PC-9 (cell line): ENCODE measurements at regions not wholly inside any gene's neighbourhood (a gene's known extent, or its start where the extent isn't known, plus 50 kb on each side); places are given as distances from the start of the nearest gene placed in this dataset.

Experiments used
- BruUV-seq: library from RNA; stranded (reverse); fragments of 400-500 nt; replicated peaks from 2 replicates; lab custom pipeline; 2021; lab: Mats Ljungman, UMichigan
- CTCF ChIA-PET: fragments of 300-600 bp; sonication (Branson Sonifier 250); formaldehyde crosslinking; loops from one replicate; lab custom pipeline; 2022; ENCODE audit warnings: antibody characterized with exemption; lab: Charles Lee
- POLR2A ChIA-PET: fragments of 300-600 bp; sonication (Branson Sonifier 250); formaldehyde crosslinking; loops from one replicate; lab custom pipeline; 2022; ENCODE audit warnings: antibody characterized with exemption; ENCODE audit not compliant: unreplicated experiment; lab: Charles Lee
- DNase-seq, 2 experiments: peaks; one replicate each; pipeline versions ENCODE4 v3.0.0 to v3.0.0-alpha.2; 2015 to 2022; ENCODE audit warnings: mixed read lengths in 1 of 2
- H2AFZ ChIP-seq: fragments of 200-600 bp; sonication (generic); 2 replicates; pipeline ENCODE4 v1.8.1; 2017; ENCODE audit warnings: antibody characterized with exemption
- H3F3A ChIP-seq: fragments of 200-600 bp; sonication (generic); 2 replicates; pipeline ENCODE4 v1.8.1; 2017; ENCODE audit warnings: antibody characterized with exemption, mild to moderate bottlenecking, low read depth; ENCODE audit not compliant: insufficient read depth
- H3K27ac ChIP-seq: fragments of 200-600 bp; sonication (generic); 2 replicates; pipeline ENCODE4 v1.6.1; 2016; ENCODE audit warnings: mixed run types
- H3K27me3 ChIP-seq: fragments of 200-600 bp; sonication (generic); 2 replicates; pipeline ENCODE4 v1.6.1; 2016; ENCODE audit warnings: low read depth, mixed run types; ENCODE audit not compliant: insufficient read depth
- H3K36me3 ChIP-seq: fragments of 200-600 bp; sonication (generic); 2 replicates; pipeline ENCODE4 v1.6.1; 2016; ENCODE audit warnings: low read depth, mixed run types
- H3K4me1 ChIP-seq: fragments of 200-600 bp; sonication (generic); replicated peaks from 2 replicates; pipeline ENCODE4 v1.6.1; 2016; ENCODE audit warnings: mixed run types; ENCODE audit not compliant: insufficient read depth
- H3K4me2 ChIP-seq: fragments of 200-600 bp; sonication (generic); 2 replicates; pipeline ENCODE4 v1.6.1; 2017; ENCODE audit warnings: mixed run types
- H3K4me3 ChIP-seq: fragments of 200-600 bp; sonication (generic); 2 replicates; pipeline ENCODE4 v1.6.1; 2016; ENCODE audit warnings: mixed run types
- H3K79me2 ChIP-seq: fragments of 200-600 bp; sonication (generic); 2 replicates; pipeline ENCODE4 v1.6.1; 2017; ENCODE audit warnings: low read depth, mixed run types
- H3K9me2 ChIP-seq: fragments of 200-600 bp; sonication (generic); 2 replicates; pipeline ENCODE4 v1.8.1; 2017; ENCODE audit warnings: mild to moderate bottlenecking; ENCODE audit not compliant: insufficient read depth
- H3K9me3 ChIP-seq: fragments of 200-600 bp; sonication (generic); 2 replicates; pipeline ENCODE4 v1.8.1; 2016; ENCODE audit warnings: low read depth; ENCODE audit not compliant: insufficient read depth
- H4K20me1 ChIP-seq: fragments of 200-600 bp; sonication (generic); 2 replicates; pipeline ENCODE4 v1.8.1; 2017; ENCODE audit not compliant: insufficient read depth
- EZH2 ChIP-seq: fragments of 200-600 bp; sonication (generic); IDR thresholded peaks from 2 replicates; pipeline ENCODE4 v1.8.0; 2017; ENCODE audit warnings: antibody characterized with exemption, low read depth
- intact Hi-C: fragments of 100-400 bp; cut with micrococcal nuclease; formaldehyde crosslinking; loops from one replicate; pipeline ENCODE4 v1.10.0; 2022; ENCODE audit not compliant: unreplicated experiment
- TF ChIP-seq, protein P1 (sequence below): fragments of 200-600 bp; sonication (generic); conservative IDR thresholded peaks from 2 replicates; pipeline ENCODE4 v1.6.1; 2017; ENCODE audit warnings: mixed run types, antibody characterized with exemption, mild to moderate bottlenecking, moderate library complexity

DNA sequence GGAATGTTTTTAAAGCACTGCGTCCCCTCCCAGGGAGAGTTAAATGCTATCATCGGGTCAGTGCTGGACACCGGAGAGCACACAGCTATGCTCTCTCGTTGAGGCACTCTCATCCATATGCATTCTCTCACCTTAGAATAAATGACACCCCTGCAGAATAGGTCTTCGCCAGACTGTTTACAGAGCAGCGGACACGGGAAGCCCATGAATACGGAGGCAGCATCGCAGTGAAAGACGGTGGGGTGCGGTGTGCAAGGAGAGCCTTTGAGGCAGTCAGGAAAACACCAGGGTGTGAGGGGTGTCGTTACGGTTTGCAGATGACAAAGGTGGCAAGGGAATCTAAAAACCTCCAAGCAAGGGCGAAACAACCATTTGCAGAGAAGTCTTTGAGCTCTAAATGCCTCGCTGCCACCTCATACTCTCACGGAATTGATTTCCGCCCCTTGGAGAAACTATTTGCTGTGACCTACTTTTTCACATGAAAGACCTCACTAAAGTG lies 169.2 kb upstream of the FHL2 start:
- BruUV-seq, result no TSS peak
- intact Hi-C loops, result no loop called here

DNA sequence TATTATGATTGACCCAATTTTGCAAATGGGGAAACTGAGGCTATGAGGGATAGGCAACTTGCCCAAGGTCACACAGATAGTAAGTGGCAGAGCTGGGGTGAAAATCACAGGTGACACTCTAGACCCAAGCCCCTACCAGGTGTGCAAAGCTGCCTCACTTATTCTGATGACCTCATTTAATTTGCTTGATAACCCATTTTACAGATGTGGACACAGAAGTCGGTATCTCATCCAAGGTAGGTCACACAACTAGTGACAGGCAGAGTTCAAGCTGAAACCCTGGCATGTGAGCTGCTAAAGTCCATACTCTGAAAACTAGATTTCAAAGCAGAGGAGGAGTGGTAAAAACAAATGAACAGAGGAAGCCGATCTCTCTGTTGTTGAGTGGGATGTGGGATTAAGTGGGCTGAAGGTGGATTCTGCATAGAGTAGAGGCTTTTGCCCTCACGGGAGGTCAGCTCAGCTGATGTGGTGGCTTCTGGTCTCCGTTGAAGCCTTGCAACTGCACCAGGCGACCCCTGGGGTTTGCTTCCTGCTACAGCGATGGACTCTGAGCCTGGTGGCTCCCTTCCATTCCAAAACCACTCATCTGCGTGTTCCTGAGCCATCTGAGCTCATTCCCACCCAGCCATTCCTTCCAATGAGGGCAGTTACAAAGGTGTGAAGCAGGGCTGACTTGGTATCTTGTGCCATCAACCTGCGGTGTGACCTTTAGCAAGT lies 164.3 kb upstream of the FHL2 start:
- Histone ChIP-seq H3K27me3 (peaks cover 67% of the 10 kb centered on the region), H3K4me2 (no peak overlapping the region), H3K4me3 (no peak overlapping the region), H4K20me1 (no peaks in the 10 kb centered on the region), H3K9me2 (no peaks in the 10 kb centered on the region), H3K27ac (no peak overlapping the region), H3K36me3 (no peaks in the 10 kb centered on the region), H3K79me2 (no peaks in the 10 kb centered on the region), H2AFZ (no peak overlapping the region), H3K9me3 (no peaks in the 10 kb centered on the region), H3F3A (no peaks in the 10 kb centered on the region), H3K4me1 (no peaks in the 10 kb centered on the region)
- DNase-seq, result no peak
- BruUV-seq, result no TSS peak
- TF ChIP-seq EZH2, result no peak
- TF ChIP-seq, protein P1, sequence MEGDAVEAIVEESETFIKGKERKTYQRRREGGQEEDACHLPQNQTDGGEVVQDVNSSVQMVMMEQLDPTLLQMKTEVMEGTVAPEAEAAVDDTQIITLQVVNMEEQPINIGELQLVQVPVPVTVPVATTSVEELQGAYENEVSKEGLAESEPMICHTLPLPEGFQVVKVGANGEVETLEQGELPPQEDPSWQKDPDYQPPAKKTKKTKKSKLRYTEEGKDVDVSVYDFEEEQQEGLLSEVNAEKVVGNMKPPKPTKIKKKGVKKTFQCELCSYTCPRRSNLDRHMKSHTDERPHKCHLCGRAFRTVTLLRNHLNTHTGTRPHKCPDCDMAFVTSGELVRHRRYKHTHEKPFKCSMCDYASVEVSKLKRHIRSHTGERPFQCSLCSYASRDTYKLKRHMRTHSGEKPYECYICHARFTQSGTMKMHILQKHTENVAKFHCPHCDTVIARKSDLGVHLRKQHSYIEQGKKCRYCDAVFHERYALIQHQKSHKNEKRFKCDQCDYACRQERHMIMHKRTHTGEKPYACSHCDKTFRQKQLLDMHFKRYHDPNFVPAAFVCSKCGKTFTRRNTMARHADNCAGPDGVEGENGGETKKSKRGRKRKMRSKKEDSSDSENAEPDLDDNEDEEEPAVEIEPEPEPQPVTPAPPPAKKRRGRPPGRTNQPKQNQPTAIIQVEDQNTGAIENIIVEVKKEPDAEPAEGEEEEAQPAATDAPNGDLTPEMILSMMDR, result no peak
- POLR2A ChIA-PET, result interaction anchor here (0.7 kb wide), 1 partner anchor 89 kb away, joined by 17 read pairs; no protein-coding TSS in a partner anchor
- CTCF ChIA-PET, result interaction anchor here (0.6 kb wide), 1 partner anchor 13 kb away, joined by 3 read pairs; no protein-coding TSS in a partner anchor
- intact Hi-C loops, result no loop called here

More for the DNA sequence above, 169.2 kb upstream of the FHL2 start:
- no peak for TF ChIP-seq EZH2
- TF ChIP-seq, protein P1, result no peak
- DNase-seq, result no peak
- ChIA-PET CTCF (interaction anchor here (0.7 kb wide), 1 partner anchor 478 kb away, joined by 9 read pairs; no protein-coding TSS in a partner anchor), POLR2A (no interaction called here)
- H3K27me3 ChIP-seq, result peaks cover 59% of the 10 kb centered on the region
- no peaks in the 10 kb centered on the region for H3K9me2 ChIP-seq
- H3K4me3 ChIP-seq, result no peak overlapping the region
- no peak overlapping the region for H3K4me2 ChIP-seq
- H3K27ac ChIP-seq, result no peak overlapping the region
- H2AFZ ChIP-seq, result no peak overlapping the region
- H3K9me3 ChIP-seq, result no peaks in the 10 kb centered on the region
- no peaks in the 10 kb centered on the region for H3K4me1 ChIP-seq
- H3K79me2 ChIP-seq, result no peaks in the 10 kb centered on the region
- H3K36me3 ChIP-seq, result no peaks in the 10 kb centered on the region
- no peaks in the 10 kb centered on the region for H4K20me1 ChIP-seq
- no peaks in the 10 kb centered on the region for H3F3A ChIP-seq

DNA sequence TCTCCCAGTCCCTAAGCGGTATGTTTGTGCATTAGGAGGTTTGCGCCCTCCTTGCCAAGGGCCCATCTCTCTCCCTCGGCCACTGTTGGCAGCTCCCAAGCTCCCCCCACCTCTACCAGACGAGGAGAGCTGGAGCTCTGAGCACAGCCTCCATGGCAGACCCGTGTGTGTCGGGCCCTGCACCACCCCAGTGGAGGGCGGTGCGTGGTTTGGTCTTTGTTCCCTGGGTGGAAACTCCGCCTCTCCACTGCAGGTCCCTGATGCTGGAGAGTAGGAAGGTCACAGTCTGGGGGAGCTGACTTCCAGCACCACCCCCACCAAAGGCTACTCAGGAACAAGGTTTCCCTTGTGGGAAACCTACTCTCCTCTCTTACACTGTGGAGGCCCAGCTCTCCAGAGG lies 162.6 kb upstream of the FHL2 start:
- no peak overlapping the region for H3K27ac ChIP-seq
- no peaks in the 10 kb centered on the region for H3K9me3 ChIP-seq
- H3K4me3 ChIP-seq, result no peak overlapping the region
- TF ChIP-seq, protein P1, result no peak
- TF ChIP-seq EZH2, result no peak
- H3F3A ChIP-seq, result no peaks in the 10 kb centered on the region
- POLR2A ChIA-PET, result no interaction called here
- no peaks in the 10 kb centered on the region for H3K79me2 ChIP-seq
- no peak overlapping the region for H2AFZ ChIP-seq
- intact Hi-C loops, result no loop called here
- no peaks in the 10 kb centered on the region for H3K9me2 ChIP-seq
- H3K4me1 ChIP-seq, result no peaks in the 10 kb centered on the region
- no peak overlapping the region for H3K4me2 ChIP-seq
- peaks cover 74% of the 10 kb centered on the region for H3K27me3 ChIP-seq
- BruUV-seq, result no TSS peak
- CTCF ChIA-PET, result no interaction called here
- no peak for DNase-seq
- H4K20me1 ChIP-seq, result no peaks in the 10 kb centered on the region
- H3K36me3 ChIP-seq, result no peaks in the 10 kb centered on the region
